ENCODE measurements at regions not wholly inside any gene's neighbourhood (a gene's known extent, or its start where the extent isn't known, plus 50 kb on each side); places are given as distances from the start of the nearest gene placed in this dataset.

DNA sequence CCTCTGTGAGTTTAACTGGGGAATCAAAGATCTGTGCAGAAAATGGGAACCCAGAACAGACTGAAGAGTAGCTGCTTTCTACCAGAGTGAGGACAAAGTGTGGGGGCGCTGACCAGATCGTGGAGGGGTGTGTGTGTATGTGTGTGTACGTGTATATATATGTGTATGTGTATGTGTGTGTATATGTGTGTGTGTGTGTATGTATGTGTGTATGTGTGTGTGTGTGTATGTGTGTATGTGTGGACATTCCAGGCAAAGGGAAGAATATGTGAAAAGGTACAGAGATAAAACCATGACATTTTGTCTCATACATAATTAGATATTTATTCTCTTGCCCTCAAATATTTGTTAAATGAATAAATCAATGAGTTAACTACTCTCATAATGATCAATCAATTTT is 54.9 kb upstream of the DPPA4 start:
- Histone ChIP-seq H3K9ac (ENCODE audit: low read length in 3 of 3) (no peak overlapping the region), H3K36me3 (ENCODE audit: control insufficient read depth in 2 of 3, insufficient read depth in 3 of 3, low read length in 3 of 3) (no peaks in the 10 kb centered on the region), H3K4me3 (ENCODE audit: low read length in 3 of 3) (no peak overlapping the region), H3K4me1 (ENCODE audit: control insufficient read depth in 2 of 3, insufficient read depth in 2 of 3, low read depth in 1 of 3, low read length in 3 of 3) (no peaks in the 10 kb centered on the region), H3K27ac (ENCODE audit: low read depth in 2 of 2, low read length in 2 of 2) (no peak overlapping the region), H3K27me3 (ENCODE audit: control insufficient read depth, insufficient read depth, low read length) (no peaks in the 10 kb centered on the region), H3K9me3 (ENCODE audit: control insufficient read depth in 2 of 3, insufficient read depth in 1 of 3, low read length in 3 of 3) (no peaks in the 10 kb centered on the region)
- intact Hi-C loops (cut with DNase I), result no loop called here
- DNase-seq (no peak), FAIRE-seq (no peak)
- TF ChIP-seq, protein P1, sequence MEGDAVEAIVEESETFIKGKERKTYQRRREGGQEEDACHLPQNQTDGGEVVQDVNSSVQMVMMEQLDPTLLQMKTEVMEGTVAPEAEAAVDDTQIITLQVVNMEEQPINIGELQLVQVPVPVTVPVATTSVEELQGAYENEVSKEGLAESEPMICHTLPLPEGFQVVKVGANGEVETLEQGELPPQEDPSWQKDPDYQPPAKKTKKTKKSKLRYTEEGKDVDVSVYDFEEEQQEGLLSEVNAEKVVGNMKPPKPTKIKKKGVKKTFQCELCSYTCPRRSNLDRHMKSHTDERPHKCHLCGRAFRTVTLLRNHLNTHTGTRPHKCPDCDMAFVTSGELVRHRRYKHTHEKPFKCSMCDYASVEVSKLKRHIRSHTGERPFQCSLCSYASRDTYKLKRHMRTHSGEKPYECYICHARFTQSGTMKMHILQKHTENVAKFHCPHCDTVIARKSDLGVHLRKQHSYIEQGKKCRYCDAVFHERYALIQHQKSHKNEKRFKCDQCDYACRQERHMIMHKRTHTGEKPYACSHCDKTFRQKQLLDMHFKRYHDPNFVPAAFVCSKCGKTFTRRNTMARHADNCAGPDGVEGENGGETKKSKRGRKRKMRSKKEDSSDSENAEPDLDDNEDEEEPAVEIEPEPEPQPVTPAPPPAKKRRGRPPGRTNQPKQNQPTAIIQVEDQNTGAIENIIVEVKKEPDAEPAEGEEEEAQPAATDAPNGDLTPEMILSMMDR (IDR thresholded peaks at IDR 0.05; ENCODE audit: borderline replicate concordance, extremely low read depth, insufficient read depth), result no peak

DNA sequence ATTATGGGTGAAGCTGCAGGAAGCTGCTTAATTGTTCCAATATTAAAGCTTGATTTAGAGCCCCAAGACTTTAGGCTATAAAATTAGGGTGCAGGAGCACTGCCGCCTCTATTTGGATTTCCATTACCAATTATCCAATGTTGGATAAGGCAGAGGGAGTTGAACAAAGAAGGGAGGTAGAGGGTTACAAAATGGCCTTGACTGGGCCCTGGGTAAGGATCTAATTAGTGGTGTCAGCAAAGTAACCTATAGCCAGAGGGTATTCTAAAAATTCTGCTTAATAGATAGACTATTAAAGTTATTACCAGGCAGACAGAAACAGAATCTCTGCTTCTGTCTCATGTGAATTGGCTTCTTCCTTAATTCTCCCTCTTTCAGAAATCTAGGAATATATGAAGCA is 50.3 kb upstream of the DPPA4 start:
- H3K4me1 ChIP-seq (ENCODE audit: control insufficient read depth in 2 of 3, insufficient read depth in 2 of 3, low read depth in 1 of 3, low read length in 3 of 3), result no peaks in the 10 kb centered on the region
- intact Hi-C loops (cut with DNase I), result no loop called here
- TF ChIP-seq, protein P1 (IDR thresholded peaks at IDR 0.05; ENCODE audit: borderline replicate concordance, extremely low read depth, insufficient read depth), result no peak
- H3K4me3 ChIP-seq (ENCODE audit: low read length in 3 of 3), result no peak overlapping the region
- H3K36me3 ChIP-seq (ENCODE audit: control insufficient read depth in 2 of 3, insufficient read depth in 3 of 3, low read length in 3 of 3), result no peaks in the 10 kb centered on the region
- no peak for DNase-seq
- H3K9ac ChIP-seq (ENCODE audit: low read length in 3 of 3), result no peak overlapping the region
- H3K9me3 ChIP-seq (ENCODE audit: control insufficient read depth in 2 of 3, insufficient read depth in 1 of 3, low read length in 3 of 3), result no peaks in the 10 kb centered on the region
- no peaks in the 10 kb centered on the region for H3K27me3 ChIP-seq (ENCODE audit: control insufficient read depth, insufficient read depth, low read length)
- H3K27ac ChIP-seq (ENCODE audit: low read depth in 2 of 2, low read length in 2 of 2), result no peak overlapping the region
- FAIRE-seq, result no peak

DNA sequence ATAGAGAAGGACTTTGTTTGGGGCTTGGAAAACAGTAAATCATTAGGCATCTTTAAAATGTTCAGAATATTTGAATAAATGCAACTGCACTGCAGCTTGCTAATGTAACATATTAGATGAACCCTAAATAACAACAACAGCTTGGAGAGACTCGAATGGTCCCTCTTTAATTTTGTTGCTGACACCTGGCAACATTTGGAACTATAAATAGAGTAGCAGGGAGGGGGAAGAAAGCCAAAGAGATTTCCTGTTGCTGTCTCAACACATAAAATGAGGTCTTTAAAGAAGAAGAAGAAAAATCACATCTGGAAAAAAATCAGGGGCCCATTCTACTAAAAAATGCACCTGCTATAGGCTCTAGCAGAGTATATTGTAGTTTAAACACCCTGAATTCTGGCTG is 49.9 kb upstream of the DPPA4 start:
- intact Hi-C loops (cut with DNase I), result no loop called here
- Histone ChIP-seq H3K9ac (ENCODE audit: low read length in 3 of 3) (no peak overlapping the region), H3K27me3 (ENCODE audit: control insufficient read depth, insufficient read depth, low read length) (no peaks in the 10 kb centered on the region), H3K4me1 (ENCODE audit: control insufficient read depth in 2 of 3, insufficient read depth in 2 of 3, low read depth in 1 of 3, low read length in 3 of 3) (no peaks in the 10 kb centered on the region), H3K27ac (ENCODE audit: low read depth in 2 of 2, low read length in 2 of 2) (no peak overlapping the region), H3K36me3 (ENCODE audit: control insufficient read depth in 2 of 3, insufficient read depth in 3 of 3, low read length in 3 of 3) (no peaks in the 10 kb centered on the region), H3K4me3 (ENCODE audit: low read length in 3 of 3) (no peak overlapping the region), H3K9me3 (ENCODE audit: control insufficient read depth in 2 of 3, insufficient read depth in 1 of 3, low read length in 3 of 3) (no peaks in the 10 kb centered on the region)
- peak in 2 of 5 donors; percentile 55 to 77 for DNase-seq
- TF ChIP-seq, protein P1 (IDR thresholded peaks at IDR 0.05; ENCODE audit: borderline replicate concordance, extremely low read depth, insufficient read depth), result no peak
- FAIRE-seq, result no peak
